Left forelimb (tissue), 1 donor: ENCODE measurements at regions not wholly inside any gene's neighbourhood (a gene's known extent, or its start where the extent isn't known, plus 50 kb on each side); places are given as distances from the start of the nearest gene placed in this dataset.
A peak's percentile ranks its signal among the peaks of the same experiment; 100 is the strongest.
"Not testable (repeated sequence)": the region's sequence is repeated elsewhere in the genome, so short reads cannot be mapped to it uniquely, and the experiment has no call there.

Experiments used
- DNase-seq: peaks from one replicate; pipeline ENCODE4 v3.0.0-alpha.2; 2018; ENCODE audit warnings: low spot score

DNA sequence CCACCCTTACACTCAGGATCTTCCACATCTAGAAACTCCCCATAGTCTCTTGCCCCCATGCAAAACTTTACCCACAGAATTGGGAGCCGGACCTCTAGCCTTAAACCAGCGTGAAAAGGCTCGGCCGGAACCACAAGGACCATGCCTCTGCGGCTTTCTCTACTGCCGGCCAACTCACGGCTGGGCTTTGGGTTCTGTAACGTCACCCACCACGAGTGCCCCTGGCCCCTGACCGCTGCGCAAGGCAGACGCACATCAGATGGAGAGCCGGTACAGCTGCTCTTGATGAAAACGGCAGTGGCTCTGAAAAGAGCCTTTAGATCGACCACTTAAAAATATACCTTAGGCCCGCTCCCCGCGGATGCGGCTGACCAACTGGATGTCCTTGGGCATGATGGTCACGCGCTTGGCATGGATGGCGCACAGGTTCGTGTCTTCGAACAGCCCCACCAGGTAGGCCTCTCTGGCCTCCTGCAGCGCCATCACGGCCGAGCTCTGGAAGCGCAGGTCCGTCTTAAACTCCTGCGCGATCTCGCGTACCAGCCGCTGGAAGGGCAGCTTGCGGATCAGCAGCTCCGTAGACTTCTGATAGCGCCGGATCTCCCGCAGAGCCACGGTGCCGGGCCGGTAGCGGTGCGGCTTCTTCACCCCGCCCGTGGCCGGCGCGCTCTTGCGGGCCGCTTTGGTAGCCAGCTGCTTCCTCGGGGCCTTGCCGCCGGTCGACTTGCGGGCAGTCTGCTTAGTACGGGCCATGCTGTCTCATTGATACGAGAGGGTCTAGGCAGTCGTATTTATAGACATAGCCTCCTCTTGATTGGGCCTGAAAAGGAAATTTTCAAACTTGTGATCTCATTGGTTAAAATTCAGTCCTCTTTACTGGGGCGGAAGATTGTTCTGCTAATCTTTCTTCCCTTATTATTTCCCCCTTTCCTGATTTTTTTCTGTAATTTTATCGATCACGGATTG, 66.3 kb downstream of the FAM72C start:
- DNase-seq = peak; percentile 72

DNA sequence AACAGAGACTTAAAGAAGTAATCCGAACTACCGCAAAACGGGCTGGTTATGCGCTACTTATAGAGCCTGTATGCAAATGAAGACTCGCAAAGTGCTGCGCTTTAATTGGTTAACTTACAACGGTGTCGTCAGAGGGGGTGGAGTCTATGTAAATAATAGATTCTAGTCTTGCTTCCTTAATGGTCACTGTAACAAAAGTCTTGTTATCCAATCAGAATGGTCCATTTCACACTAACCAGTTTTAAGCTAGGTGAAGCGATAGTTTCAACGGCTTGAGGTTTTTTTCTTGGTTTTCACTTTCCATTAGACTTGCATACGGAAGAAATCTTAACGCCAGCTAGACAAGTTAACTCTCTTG, 67.2 kb downstream of the FAM72C start:
- not testable (repeated sequence) for DNase-seq

DNA sequence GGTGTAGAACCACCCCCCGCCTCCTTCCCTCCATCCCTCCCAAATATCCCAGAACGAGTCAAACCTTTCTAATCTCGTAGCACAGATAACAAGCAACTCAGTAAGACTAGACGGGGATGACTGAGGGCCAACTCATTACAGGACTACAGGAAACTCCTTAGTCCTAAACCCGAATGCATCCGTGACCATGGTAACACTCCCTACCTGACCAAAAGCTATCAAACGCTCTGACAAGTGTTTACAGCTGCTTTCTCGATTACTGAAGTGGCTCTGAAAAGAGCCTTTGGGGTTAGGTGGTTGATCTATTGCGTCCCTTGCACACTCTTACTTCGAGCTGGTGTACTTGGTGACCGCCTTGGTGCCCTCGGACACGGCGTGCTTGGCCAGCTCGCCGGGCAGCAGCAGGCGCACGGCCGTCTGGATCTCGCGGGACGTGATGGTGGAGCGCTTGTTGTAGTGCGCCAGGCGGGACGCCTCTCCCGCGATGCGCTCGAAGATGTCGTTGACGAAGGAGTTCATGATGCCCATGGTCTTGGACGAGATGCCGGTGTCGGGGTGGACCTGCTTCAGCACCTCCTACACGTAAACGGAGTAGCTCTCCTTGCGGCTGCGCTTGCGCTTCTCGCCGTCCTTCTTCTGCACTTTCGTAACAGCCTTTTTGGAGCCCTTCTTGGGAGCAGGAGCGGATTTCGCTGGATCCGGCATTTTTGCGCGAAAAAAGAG, 67.7 kb downstream of the FAM72C start:
- peak; percentile 63 for DNase-seq

DNA sequence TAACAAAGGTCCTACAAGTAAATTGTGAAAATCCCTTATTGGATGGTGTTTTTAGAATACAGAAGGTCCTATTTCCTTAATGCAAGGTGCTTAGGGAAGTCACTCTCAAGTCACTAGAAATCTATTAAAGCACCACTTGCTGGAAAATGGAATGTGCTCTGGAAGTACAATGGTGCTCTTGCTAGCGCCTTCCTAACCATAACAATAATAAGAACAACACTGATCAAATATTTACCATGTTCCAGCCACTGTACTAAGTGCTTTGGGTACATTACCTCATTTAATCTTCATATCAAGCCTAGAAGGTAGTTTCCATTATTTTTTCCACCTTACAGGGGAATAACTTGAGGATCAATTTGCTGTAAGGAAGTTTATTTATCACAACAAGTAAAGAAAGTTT, 75.4 kb downstream of the FAM72C start:
- not testable (repeated sequence) for DNase-seq

DNA sequence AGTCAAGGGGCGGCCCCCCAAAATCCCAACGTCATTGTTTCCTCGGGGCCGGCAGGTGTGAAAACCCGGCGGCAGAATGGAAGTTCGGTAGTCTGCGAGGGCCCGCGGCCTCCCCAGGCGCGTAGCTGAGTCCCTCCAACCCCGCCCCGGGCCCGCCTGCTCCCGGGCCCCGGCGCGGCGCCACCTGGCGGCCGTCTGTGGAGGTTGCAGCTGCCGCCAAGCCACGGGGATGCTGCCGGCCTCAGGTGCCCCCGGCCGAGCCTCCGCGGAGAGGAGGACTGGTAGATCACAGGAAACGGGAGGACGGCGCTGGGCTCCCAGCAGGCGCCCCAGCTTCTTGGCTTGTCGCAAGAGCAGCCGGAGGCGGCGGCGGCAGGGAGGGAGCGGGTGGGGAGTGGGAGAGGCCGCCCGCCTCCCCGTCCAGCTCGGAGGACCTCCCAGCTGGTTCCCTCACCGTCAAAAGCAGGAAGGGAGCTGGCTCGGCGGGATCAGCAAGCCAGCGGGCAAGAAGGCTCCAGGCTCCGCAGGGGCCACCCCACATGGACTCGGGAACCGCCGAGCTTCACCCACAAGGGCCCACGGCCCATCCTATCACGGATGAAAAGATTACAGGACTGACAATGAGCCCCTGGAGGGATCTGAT, 86.7 kb downstream of the FAM72C start:
- DNase-seq = peak; percentile 78

DNA sequence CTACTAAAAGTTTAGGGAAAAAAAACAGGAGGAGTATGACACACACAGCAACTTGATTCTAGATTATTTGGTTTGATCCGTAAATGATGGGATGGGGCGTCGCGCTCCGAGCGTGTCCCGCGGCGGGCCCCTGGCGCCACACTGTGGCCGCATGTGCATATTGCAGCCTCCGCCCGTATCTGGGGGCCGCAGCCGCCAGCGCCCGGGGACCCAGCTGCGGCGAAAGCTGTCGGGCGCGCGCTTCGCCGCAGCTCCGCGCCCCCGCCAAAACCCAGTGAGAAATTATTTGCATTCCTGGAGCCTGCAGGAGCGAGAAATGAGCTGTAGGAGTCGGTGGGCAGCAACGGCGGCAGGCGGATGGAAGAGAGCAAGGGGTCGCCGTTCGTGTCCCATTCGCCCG, 87.3 kb downstream of the FAM72C start:
- not testable (repeated sequence) for DNase-seq

DNA sequence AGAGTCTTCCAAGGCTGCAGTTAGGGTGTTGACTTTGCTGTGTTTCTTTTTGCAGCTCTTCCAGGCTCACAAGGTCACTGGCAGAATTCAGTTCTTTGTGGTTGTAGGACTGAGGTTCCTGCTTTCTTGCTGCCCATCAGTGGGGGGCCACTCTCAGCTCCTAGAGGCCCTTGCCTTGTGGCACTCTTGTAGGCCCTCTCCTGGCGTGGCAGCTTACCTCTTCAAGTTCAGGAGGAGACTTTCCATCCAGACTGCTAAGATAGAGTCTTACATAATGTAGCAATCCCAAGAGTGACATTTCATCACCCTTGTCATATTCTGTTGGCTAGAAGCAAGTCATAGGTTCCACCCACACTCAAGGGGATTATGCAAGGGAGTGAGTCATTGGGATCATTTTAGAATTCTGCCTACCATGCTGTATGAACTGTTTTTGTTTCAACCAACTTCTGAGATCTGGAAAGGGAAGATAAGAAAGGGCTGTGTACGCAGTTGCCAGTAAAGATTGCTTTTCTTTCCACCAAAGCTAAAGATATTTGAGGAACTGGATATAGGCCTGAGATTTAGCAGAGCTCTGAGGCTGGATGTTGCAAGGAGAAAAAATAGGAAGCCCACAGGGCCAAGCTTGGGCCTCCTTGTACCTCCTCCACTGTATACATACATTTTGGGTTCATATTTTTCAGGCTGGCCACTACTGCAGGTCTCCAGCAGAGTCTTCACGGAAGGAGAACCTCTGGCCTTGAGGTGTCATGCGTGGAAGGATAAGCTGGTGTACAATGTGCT, 91.8 kb downstream of the FAM72C start:
- DNase-seq = not testable (repeated sequence)

DNA sequence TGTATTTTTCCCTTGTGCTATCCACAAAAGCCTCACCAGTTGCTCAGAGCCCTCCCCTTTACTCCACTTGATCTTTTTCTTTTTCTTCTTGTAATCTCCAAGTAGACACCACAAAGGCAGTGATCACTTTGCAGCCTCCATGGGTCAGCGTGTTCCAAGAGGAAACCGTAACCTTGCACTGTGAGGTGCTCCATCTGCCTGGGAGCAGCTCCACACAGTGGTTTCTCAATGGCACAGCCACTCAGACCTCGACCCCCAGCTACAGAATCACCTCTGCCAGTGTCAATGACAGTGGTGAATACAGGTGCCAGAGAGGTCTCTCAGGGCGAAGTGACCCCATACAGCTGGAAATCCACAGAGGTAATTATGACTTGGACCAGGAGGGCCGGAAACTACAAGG, 95.8 kb downstream of the FAM72C start:
- not testable (repeated sequence) for DNase-seq

DNA sequence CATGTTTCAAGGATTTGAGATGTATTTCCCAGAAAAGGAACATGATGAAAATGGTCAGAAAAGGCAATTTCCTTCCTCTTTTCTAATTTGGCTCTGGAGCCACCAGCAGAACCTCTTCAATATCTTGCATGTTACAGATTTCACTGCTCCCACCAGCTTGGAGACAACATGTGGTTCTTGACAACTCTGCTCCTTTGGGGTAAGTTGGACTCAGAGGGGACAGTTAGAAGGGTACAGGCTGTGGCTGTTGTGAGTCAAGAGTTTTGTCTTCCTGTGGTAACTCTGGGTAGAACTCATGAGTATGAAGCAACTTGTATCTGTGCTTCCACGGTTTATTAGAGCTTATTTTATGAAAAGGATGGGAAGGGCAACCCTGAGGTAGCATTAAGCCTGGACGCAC, 97.2 kb downstream of the FAM72C start:
- DNase-seq = not testable (repeated sequence)

DNA sequence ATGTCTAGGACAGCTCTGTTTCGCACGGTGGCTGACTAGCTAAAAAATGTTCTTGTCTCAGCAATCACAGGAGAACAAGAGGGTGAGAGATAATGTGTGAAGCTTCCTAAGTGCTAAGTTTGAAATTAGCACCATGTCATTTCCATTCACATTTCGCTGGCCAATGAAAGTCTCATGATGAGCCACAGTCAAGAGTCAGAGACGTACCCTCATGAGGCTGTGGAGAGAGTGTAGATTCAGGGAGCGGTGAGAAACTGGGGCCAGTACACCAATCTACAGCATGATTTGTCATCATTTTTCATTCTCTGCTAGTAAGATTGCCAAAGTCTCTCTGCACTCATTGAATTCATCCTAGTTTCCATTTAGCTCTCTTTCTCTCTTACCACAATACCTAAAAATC, 98.1 kb downstream of the FAM72C start:
- DNase-seq = not testable (repeated sequence)

DNA sequence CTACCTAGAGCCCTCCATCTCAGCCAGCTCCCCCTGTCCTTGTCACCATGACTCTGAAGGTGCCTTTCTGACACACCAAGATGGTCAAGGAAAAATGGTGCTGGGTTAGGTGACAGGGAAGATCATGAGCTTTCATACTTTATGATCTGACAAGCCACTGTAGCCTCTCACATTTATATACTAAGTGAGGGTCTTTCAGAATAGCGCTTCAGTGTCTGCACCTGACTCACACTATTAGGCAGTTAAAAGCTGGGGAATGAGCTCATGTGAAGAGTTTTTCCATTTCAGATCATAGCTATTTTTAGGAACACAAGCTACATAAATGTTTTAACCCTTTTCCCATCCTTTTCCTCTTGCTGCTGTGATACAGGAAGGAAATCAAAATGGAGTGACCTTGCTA, 101.4 kb downstream of the FAM72C start:
- not testable (repeated sequence) for DNase-seq

DNA sequence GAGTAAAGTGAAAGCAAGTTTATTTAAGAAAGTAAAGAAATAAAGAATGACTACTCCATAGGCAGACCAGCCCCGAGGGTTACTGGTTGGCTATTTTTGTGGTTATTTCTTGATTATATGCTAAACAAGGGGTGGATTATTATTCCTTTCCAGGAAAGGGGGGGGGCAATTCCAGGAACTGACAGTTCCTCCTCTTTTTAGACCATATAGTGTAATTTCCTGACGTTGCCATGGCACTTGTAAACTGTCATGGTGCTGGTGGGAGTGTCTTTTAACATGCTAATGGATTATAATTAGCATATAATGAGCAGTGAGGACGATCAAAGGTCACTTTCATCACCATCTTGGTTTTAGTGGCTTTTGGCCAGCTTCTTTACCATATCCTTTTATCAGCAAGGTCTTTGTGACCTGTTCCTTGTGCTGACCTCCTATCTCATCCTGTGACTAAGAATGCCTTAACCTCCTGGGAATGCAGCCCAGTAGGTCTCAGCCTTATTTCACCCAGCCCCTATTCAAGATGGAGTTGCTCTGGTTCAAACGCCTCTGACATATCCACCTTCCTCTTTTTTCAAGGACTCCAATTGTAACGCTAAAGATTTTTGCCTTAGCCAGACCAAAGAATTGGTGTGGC, 104.1 kb downstream of the FAM72C start:
- not testable (repeated sequence) for DNase-seq

DNA sequence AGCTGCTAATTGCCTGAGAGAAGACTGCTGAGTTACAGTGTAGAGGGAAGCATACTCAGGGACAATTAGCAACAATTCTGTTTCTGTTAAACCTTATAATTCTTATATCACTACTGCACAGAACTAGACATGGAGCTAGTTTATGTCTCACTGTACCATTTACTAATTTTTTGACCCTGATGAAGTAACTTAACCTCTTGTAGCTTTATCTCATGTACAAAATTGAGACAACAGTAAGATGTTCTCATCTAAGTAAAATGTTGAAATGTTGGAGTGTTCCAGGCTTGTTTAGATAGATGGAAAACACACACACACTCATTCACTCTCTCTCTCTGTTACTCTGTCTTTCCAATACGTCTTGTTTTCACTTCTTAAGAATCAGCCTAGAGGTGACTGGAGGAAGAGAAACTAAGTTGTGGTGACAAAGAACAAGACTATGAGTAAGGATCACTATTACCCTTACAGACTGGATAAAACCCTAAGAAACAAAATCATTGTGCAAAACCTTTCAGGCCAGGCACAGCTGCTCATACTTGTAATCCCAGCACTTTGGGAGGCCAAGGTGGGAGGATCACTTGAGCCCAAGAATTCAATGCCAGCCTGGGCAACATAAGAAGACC, 107.8 kb downstream of the FAM72C start:
- not testable (repeated sequence) for DNase-seq

DNA sequence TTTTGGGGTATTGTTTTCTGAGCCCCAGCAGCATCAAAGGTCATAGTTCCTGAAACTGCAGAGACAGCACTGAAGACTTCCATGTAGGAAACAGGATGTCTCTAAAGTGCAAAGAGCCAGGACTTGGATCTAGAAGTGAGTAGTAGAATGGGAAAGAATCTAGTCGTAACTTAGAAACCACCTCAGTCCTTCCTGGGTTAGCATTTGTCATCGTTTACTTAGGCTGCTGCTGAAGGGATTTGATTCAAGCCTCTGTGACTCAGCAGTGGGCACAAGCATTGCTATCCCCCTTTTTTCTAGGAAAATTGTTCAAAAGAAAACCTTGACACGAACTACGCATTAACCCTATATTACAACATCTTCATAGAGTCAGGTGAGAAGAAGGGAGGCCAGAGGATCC, 109.1 kb downstream of the FAM72C start:
- DNase-seq = not testable (repeated sequence)

DNA sequence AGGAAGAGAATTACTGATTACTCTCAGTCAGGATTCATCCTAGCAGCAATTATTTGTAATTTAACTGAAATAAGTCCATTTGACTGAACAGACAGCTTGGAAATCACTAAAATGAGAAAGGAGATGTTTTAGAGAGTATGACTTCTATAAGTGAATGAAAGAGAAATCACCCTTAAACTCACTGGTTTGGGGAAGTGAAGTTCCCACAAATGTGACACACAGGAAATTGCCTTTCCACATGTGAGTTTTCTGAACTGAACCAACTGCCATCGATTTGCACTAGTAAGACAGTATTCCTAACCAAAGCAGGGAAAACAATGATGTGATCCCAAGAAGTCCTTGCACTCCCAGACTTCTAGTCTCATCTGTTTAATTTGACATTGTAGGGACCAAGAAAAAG, 110.5 kb downstream of the FAM72C start:
- not testable (repeated sequence) for DNase-seq

DNA sequence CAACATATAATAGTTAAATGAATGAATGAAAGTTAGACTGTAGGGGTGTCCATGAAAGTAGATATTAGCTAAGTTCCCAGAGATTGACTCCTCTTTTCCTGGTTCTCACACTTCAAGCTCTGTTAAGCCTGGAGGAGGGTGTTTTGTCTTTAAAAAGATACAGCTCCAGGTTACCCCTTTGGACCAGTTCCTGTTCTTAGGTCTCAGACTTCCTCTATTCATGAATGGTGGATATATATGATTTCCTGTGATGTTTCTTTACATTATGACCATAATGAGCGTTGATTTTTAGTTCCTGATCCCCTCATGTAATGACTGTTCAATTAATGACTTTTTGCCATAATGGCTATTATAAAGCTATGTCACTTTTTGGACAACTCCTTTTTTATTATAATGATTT, 115.9 kb downstream of the FAM72C start:
- DNase-seq = not testable (repeated sequence)

DNA sequence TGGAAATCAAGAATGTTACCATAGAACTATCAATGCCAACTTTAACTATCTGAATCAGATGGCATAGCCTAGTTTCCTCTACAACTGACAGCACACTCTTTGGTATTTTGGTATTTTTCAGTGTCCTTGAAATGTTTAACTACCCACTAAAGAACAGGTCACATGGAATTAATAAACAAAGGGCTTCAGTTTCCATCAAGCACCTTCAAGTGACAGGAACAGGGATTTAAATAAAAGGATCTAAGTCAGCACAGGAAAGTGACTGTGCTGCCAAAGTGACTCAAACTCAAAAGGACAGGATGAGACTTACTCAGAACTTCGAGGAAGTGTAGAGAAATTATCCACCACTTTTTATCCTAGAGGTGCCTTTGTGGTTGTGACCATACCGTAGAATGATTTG, 117.7 kb downstream of the FAM72C start:
- not testable (repeated sequence) for DNase-seq

DNA sequence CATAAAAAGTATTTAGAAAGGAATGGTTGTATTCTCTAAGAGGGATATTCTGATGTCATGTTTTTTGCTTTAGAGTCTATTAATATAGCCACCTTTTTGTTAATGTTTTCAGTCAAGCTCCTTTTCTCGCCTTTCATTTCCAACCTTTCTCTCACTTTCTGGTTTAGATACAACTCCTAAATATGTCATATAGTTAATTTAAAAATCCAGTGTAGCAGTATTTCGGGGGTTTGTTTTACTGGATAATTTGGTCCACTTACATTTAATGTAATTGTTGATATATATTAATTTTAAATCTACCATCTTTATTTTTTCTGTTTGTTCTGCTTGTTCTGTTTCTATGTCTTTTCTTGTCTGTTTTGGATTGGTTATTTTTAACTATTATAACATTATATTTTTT, 121.1 kb downstream of the FAM72C start:
- not testable (repeated sequence) for DNase-seq

DNA sequence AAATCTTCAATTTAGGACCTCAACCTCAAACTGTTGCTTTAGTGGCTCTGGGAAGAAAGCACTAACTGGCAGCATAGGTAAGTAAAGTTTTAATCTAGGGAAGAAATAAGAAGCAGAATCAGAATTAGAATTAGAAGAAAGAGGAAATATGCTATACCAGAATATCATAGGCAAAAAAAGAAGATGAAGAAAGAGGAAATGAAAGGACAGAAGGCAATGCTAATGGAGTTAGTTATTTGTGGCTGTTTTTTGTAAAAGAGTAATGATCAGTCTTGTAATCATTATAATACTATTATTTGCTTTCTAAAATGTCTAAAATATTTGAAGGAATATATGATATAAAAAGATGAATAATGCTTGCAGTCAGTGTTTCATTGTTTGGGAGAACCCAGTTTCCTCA, 122.9 kb downstream of the FAM72C start:
- DNase-seq = not testable (repeated sequence)

DNA sequence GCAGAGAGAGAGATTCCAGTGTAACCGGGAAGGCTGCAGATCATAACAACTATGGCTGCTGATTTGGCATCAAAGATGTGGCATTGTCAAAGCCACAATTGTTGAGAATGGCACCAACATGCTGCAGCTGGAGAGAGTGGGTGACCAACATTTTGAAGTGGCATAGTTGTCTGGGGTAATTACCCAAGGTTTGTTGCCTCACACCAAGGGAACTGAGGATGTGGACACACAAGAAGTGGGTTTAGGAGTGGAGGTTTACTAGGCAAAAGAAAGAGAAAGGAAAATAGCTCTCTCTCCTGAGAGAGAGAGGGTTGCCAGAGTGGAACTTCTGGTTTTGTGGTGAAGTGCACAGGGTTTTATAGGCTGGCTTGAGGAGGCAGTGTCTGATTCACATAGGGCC, 126.6 kb downstream of the FAM72C start:
- not testable (repeated sequence) for DNase-seq

DNA sequence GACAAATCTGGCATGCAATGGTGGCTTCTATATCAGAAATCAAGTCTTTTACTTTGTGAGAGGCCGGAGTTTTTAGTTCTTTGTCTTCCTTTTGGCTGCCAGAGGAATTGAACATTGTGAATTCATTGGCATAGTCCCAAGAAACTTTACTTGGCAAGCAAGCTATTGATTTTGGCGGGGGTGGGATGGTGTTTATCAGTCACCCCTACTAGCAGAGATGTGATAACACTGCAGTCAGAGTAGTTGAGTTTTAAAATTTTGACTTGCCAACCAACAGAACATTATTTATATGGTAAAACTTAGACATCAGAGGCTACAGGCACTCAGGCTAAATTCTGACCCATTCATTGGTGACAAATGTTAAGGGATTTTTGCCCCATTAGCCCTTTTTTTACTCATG, 129.7 kb downstream of the FAM72C start:
- DNase-seq = not testable (repeated sequence)
